ENCODE measurements at regions not wholly inside any gene's neighbourhood (a gene's known extent, or its start where the extent isn't known, plus 50 kb on each side); places are given as distances from the start of the nearest gene placed in this dataset.

GRCh38 chr5:8870959-8871355 is 674.9 kb downstream of the SEMA5A start:
- no peak for DNase-seq (ENCODE audit: low read depth, low spot score)
- H3K27me3 ChIP-seq (ENCODE audit: control insufficient read depth, insufficient read depth, low read length): peaks cover 2% of the 10 kb centered on the region
- CTCF ChIA-PET: no interaction called here
- no peak for TF ChIP-seq CTCF (IDR thresholded peaks at IDR 0.05; ENCODE audit: low read depth, low read length)
- POLR2A ChIA-PET: no interaction called here
- no peaks in the 10 kb centered on the region for H3K9me3 ChIP-seq (ENCODE audit: control insufficient read depth, insufficient read depth, low read length)
- no peak overlapping the region for H3K27ac ChIP-seq (ENCODE audit: low read depth, low read length)
- no peak overlapping the region for H3K4me3 ChIP-seq (ENCODE audit: low read depth, low read length)

GRCh38 chr5:8871446-8871845 is 674.4 kb downstream of the SEMA5A start:
- no peaks in the 10 kb centered on the region for H3K9me3 ChIP-seq (ENCODE audit: control insufficient read depth, insufficient read depth, low read length)
- H3K27me3 ChIP-seq (ENCODE audit: control insufficient read depth, insufficient read depth, low read length): peaks cover 2% of the 10 kb centered on the region
- CTCF ChIA-PET: no interaction called here
- H3K27ac ChIP-seq (ENCODE audit: low read depth, low read length): no peak overlapping the region
- POLR2A ChIA-PET: no interaction called here
- no peak overlapping the region for H3K4me3 ChIP-seq (ENCODE audit: low read depth, low read length)
- no peak for DNase-seq (ENCODE audit: low read depth, low spot score)
- TF ChIP-seq CTCF (IDR thresholded peaks at IDR 0.05; ENCODE audit: low read depth, low read length): no peak

GRCh38 chr5:8875722-8876121 is 670.2 kb downstream of the SEMA5A start:
- no peaks in the 10 kb centered on the region for H3K9me3 ChIP-seq (ENCODE audit: control insufficient read depth, insufficient read depth, low read length)
- no peak overlapping the region for H3K27ac ChIP-seq (ENCODE audit: low read depth, low read length)
- no peak for DNase-seq (ENCODE audit: low read depth, low spot score)
- no peak overlapping the region for H3K4me3 ChIP-seq (ENCODE audit: low read depth, low read length)
- ChIA-PET POLR2A (interaction anchor here (0.5 kb wide), 1 partner anchor 35 kb away, joined by 3 read pairs; no protein-coding TSS in a partner anchor), CTCF (no interaction called here)
- TF ChIP-seq CTCF (IDR thresholded peaks at IDR 0.05; ENCODE audit: low read depth, low read length): no peak
- peaks cover 2% of the 10 kb centered on the region for H3K27me3 ChIP-seq (ENCODE audit: control insufficient read depth, insufficient read depth, low read length)

GRCh38 chr5:8879248-8879647 is 666.6 kb downstream of the SEMA5A start:
- Histone ChIP-seq H3K4me3 (ENCODE audit: low read depth, low read length) (no peak overlapping the region), H3K9me3 (ENCODE audit: control insufficient read depth, insufficient read depth, low read length) (no peaks in the 10 kb centered on the region), H3K27me3 (ENCODE audit: control insufficient read depth, insufficient read depth, low read length) (no peaks in the 10 kb centered on the region), H3K27ac (ENCODE audit: low read depth, low read length) (no peak overlapping the region)
- POLR2A ChIA-PET: no interaction called here
- CTCF ChIA-PET: no interaction called here
- DNase-seq (ENCODE audit: low read depth, low spot score): no peak
- no peak for TF ChIP-seq CTCF (IDR thresholded peaks at IDR 0.05; ENCODE audit: low read depth, low read length)

- Histone ChIP-seq H3K27me3 (ENCODE audit: control insufficient read depth, insufficient read depth, low read length) (no peaks in the 10 kb centered on the region), H3K9me3 (ENCODE audit: control insufficient read depth, insufficient read depth, low read length) (0 out of 2 replicates have a peak, but pooled peaks cover 2% of the 10 kb centered on the region), H3K27ac (ENCODE audit: low read depth, low read length) (no peak overlapping the region), H3K4me3 (ENCODE audit: low read depth, low read length) (no peak overlapping the region)
- DNase-seq (ENCODE audit: low read depth, low spot score): no peak
- POLR2A ChIA-PET: no interaction called here
- no peak for TF ChIP-seq CTCF (IDR thresholded peaks at IDR 0.05; ENCODE audit: low read depth, low read length)
- CTCF ChIA-PET: interaction anchor here (0.8 to 1.3 kb wide), 2 partner anchors 16 to 325 kb away, joined by 3 read pairs; no protein-coding TSS in a partner anchor
Observed at GRCh38 chr5:8884029-8884428, 661.8 kb downstream of the SEMA5A start.

Measured in AG04450 (cell line).